ENCODE measurements at regions not wholly inside any gene's neighbourhood (a gene's known extent, or its start where the extent isn't known, plus 50 kb on each side); places are given as distances from the start of the nearest gene placed in this dataset.

- no peak for TF ChIP-seq BRCA1 (IDR thresholded peaks at IDR 0.05; ENCODE audit: low read depth, low read length)
- TF ChIP-seq JUND (IDR thresholded peaks at IDR 0.05; ENCODE audit: low read depth, low read length): no peak
Observed at GRCh38 chr5:14988223-14988622, 116.6 kb upstream of the ANKH start.
